T47D (cell line): ENCODE measurements at regions not wholly inside any gene's neighbourhood (a gene's known extent, or its start where the extent isn't known, plus 50 kb on each side); places are given as distances from the start of the nearest gene placed in this dataset.

Experiments
- DNase-seq, 2 experiments: peaks; one replicate each; pipeline versions ENCODE4 v3.0.0 to v3.0.0-alpha.2; 2011 to 2012; ENCODE audit warnings: low read depth in 1 of 2, low spot score in 1 of 2
- JUND ChIP-seq: IDR thresholded peaks from 2 replicates; pipeline ENCODE4 v1.6.1; 2012; ENCODE audit warnings: low read depth
- in situ Hi-C: cut with HindIII; loops from 2 replicates; pipeline ENCODE4 v1.10.0; 2016; ENCODE audit warnings: low sequenced_read_pairs, low pct_unique_long_range_greater_than_20kb

DNA sequence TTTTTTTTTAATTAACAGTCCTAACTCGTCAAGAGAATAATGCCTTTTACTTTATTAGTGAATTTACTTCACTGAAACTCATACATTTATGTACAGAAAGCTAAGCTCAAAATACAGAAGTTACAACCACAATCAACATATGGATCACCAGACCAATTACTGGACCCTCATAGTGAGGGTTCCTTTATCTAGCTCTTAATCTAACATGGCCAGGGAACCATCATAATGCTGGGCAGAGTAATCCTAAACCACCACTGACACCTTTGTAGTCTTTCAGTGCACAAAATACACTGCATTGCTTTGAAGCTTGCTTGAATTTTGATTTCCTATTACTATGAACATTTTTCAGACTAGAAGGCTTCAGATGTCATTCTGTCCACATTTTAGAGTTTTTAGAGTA, 1406.6 kb upstream of the PCDH9 start:
- no peak for DNase-seq
- no peak for TF ChIP-seq JUND
- in situ Hi-C loops: no loop called here

- DNase-seq: no peak
- TF ChIP-seq JUND: no peak
- in situ Hi-C loops: no loop called here
These were observed 1398.9 kb upstream of the PCDH9 start for GRCh38 chr13:68628994-68629393.

GRCh38 chr13:68627379-68627778, 1397.2 kb upstream of the PCDH9 start:
- no peak for TF ChIP-seq JUND
- in situ Hi-C loops: no loop called here
- no peak for DNase-seq

GRCh38 chr13:68616600-68617222, 1386.6 kb upstream of the PCDH9 start:
- no peak for TF ChIP-seq JUND
- no peak for DNase-seq
- in situ Hi-C loops: no loop called here

- no peak for DNase-seq
- TF ChIP-seq JUND: no peak
- in situ Hi-C loops: no loop called here
These were observed 1379.5 kb upstream of the PCDH9 start for GRCh38 chr13:68609661-68610060.

DNA sequence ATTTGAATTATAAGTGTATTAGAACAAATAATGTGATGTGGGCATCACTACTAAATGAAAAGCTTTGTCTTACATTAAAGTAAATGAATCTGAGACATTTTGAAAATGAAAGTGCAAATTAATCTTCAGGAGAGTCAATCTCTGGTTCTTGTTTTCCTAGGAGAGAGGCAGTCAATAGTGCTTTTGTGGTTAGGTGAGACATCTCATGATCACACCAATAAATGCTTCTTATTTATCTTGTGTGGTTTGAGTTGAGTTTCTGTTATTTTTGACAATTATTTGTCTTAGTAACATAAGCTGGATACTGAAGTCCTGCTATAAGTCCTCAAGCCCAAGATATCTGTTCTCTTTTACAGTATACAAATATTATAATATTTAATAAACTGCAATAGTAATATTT, 1378.0 kb upstream of the PCDH9 start:
- in situ Hi-C loops: no loop called here
- DNase-seq: no peak
- no peak for TF ChIP-seq JUND

GRCh38 chr13:68597641-68598040, 1367.5 kb upstream of the PCDH9 start:
- TF ChIP-seq JUND: no peak
- no peak for DNase-seq
- in situ Hi-C loops: no loop called here

DNA sequence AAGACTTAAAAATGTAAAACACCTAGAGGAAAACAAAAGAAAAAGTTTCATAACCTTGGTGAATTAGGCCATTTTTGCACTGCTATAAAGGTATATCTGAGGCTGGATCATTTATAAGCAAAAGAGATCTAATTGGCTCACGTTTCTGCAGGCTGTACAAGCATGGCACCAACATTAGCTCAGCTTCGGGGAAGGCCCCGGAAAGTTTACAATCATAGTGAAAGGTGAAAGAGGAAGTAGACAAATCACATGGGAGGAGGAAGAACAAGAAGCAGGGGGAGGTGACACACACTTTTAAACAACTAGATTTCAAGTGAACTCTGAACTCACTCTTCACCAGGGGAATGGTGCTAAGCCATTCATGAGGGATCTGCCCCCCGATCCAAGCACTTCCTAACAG, 1358.5 kb upstream of the PCDH9 start:
- TF ChIP-seq JUND: no peak
- in situ Hi-C loops: no loop called here
- no peak for DNase-seq

DNA sequence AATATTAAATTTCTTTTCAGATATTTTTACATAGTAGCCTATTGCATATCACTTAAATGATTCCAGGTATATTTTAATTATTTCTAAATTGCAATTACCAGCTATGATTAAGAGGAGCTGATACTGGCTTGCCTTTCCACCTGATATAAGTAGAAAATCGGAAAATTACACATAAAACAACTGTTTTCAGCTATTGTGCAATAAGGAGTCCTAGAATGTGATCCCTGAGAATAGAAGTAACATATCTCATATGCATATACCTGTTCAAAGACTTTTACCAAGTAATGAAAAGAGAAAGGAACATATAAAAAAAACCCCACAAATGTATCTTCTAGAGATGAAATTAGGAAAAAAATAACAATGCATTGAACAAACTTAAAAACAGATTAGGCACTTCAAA, 1354.6 kb upstream of the PCDH9 start:
- in situ Hi-C loops: no loop called here
- no peak for TF ChIP-seq JUND
- DNase-seq: no peak

DNA sequence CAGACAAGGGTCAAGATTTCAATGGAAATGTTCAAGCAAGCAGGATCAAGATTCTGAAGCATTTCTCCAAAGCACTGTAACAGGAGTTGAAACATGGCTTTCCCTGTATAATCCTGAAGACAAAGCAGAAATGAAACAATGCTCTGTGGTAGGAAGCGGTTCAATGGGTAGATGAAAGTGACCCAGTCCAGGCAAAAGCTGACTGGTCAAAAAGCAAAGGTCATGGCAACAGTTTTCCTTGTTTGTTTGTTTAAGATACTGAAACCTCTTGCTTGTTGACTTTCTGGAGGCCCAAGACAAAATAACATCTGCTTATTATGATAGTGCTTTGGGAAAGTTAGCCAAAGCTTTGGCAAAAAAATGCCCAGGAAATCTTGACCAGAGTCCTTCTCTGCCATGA, 1343.9 kb upstream of the PCDH9 start:
- in situ Hi-C loops: no loop called here
- no peak for DNase-seq
- TF ChIP-seq JUND: no peak

DNA sequence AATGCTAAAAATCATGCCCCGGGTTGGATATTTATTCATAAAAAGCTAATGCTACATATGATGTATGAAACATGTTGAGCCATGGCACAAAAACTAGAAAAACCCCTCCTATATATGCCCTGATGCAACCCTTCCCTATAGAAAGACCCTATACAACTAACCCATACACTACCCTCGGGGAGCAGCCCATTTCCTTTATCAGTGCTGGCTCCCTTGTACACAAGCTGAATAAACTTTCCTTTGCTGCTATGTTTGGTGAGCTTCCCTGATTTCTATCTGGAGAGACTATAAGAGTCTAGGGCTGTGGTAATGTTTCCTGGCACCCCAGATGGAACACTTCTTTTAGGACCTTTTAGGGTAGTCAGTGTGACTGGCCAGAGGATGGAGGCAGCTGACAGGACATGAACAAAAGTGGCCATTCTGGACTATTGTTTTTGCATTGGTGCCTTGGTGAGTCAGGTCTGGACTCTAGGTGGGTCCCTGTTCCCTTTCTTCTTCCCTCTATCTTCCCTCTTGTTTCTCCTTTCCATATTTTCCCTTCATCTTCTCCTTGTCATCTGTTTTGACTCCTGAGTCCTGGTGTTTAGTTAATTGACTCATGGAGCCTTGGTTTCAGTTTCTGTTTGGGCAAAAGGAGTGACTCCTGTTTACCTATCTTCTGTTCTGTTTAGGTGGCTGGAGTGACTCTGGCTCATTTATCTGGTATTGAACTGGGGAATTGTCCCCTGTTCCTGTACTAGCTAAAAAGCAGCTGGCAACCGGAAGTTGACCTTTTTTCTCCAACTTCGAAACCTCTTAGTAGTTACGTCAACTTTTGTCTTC, 1321.8 kb upstream of the PCDH9 start:
- in situ Hi-C loops: no loop called here
- peak in 1 of 2 experiments; percentile 24 for DNase-seq
- no peak for TF ChIP-seq JUND

- in situ Hi-C loops: no loop called here
- DNase-seq: no peak
- TF ChIP-seq JUND: no peak
These were observed 1320.2 kb upstream of the PCDH9 start for GRCh38 chr13:68550330-68550729.

DNA sequence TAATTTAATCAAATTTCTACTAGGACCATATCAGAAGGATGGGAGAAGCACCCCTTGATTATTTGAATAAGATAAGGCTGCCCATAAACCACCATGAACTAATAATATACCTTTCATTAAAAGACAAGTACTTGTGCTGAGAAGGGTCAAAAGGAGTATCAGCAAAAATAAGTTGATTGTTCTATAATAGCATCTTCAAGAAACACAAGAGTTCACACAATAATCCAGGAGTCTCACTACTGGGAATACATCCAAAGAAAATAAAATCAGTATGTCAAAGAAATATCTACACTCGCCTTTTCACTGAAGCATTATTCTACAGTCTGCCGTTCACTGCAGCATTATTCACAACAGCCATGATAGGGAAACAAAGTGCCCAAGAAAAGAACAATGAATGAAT, 1310.1 kb upstream of the PCDH9 start:
- no peak for DNase-seq
- in situ Hi-C loops: no loop called here
- no peak for TF ChIP-seq JUND
